CD4-positive, alpha-beta T cell (primary cell): ENCODE measurements at regions not wholly inside any gene's neighbourhood (a gene's known extent, or its start where the extent isn't known, plus 50 kb on each side); places are given as distances from the start of the nearest gene placed in this dataset.

ENCODE experiments used
- ATAC-seq: fragments of 200-7000 bp; cut with Tn5 transposase; one replicate; pipeline ENCODE4 v1.10.0; 2022; ENCODE audit warnings: mild to moderate bottlenecking; ENCODE audit not compliant: poor library complexity
- CTCF ChIA-PET: fragments of 350-600 bp; sonication (Branson Sonifier 250); formaldehyde crosslinking; loops from one replicate; lab custom pipeline; 2021; ENCODE audit warnings: antibody characterized with exemption, inconsistent platforms; lab: Charles Lee
- POLR2A ChIA-PET: fragments of 350-600 bp; sonication (Branson Sonifier 250); formaldehyde crosslinking; loops from one replicate; lab custom pipeline; 2021; ENCODE audit warnings: antibody characterized with exemption, inconsistent platforms; lab: Charles Lee
- DNase-seq, 14 experiments: peaks; one replicate each; pipeline ENCODE4 v3.0.0-alpha.2; 2013 to 2020; ENCODE audit warnings: mixed read lengths in 2 of 14
- H3K27ac ChIP-seq, 2 donors: one replicate each; pipeline versions ENCODE4 v1.5.1 to v1.7.0; 2013; ENCODE audit warnings: low read length in 2 of 2, low read depth in 1 of 2, mild to moderate bottlenecking in 1 of 2
- H3K27me3 ChIP-seq, 2 experiments: 1 replicate in 1 of 2; 2 replicates in 1 of 2; pipeline versions ENCODE4 v1.6.1 to v1.7.0; 2013; ENCODE audit warnings: low read length in 2 of 2, control low read depth in 1 of 2, mild to moderate bottlenecking in 1 of 2, moderate library complexity in 1 of 2; ENCODE audit not compliant: insufficient read depth in 2 of 2, control insufficient read depth in 1 of 2
- H3K36me3 ChIP-seq: one replicate; pipeline ENCODE4 v1.6.1; 2013; ENCODE audit warnings: low read length, control low read depth; ENCODE audit not compliant: insufficient read depth
- H3K4me1 ChIP-seq: one replicate; pipeline ENCODE4 v1.6.1; 2013; ENCODE audit warnings: low read length, control low read depth; ENCODE audit not compliant: insufficient read depth
- H3K4me3 ChIP-seq: one replicate; pipeline ENCODE4 v1.5.1; 2013; ENCODE audit warnings: mild to moderate bottlenecking, low read length, moderate library complexity
- H3K9me3 ChIP-seq, 2 experiments: 1 replicate in 1 of 2; 2 replicates in 1 of 2; pipeline versions ENCODE4 v1.6.1 to v1.7.0; 2013; ENCODE audit warnings: low read length in 2 of 2, mild to moderate bottlenecking in 2 of 2, control low read depth in 1 of 2, moderate library complexity in 1 of 2; ENCODE audit not compliant: control insufficient read depth in 1 of 2, insufficient read depth in 1 of 2
- H3K27ac Mint-ChIP-seq: one replicate; pipeline ENCODE4 v1.8.0; 2020; ENCODE audit warnings: mixed read lengths
- H3K27me3 Mint-ChIP-seq: one replicate; pipeline ENCODE4 v1.8.0; 2021; ENCODE audit warnings: mixed read lengths
- H3K36me3 Mint-ChIP-seq: one replicate; pipeline ENCODE4 v1.8.0; 2021; ENCODE audit warnings: low read depth, mixed read lengths
- H3K4me1 Mint-ChIP-seq: one replicate; pipeline ENCODE4 v1.8.0; 2021; ENCODE audit warnings: low read depth, mixed read lengths
- H3K4me3 Mint-ChIP-seq: one replicate; pipeline ENCODE4 v1.8.0; 2020; ENCODE audit warnings: mild to moderate bottlenecking, mixed read lengths
- H3K9me3 Mint-ChIP-seq: one replicate; pipeline ENCODE4 v1.8.0; 2020; ENCODE audit warnings: mixed read lengths
- CTCF ChIP-seq: fragments of 200-600 bp; IDR thresholded peaks from one replicate; pipeline ENCODE4 v1.8.0; 2022; ENCODE audit warnings: antibody characterized with exemption, mild to moderate bottlenecking
- intact Hi-C, 2 experiments: fragments of 100-400 bp; cut with DNase I in 1 of 2; cut with micrococcal nuclease in 1 of 2; formaldehyde crosslinking; loops; one replicate each; pipeline versions ENCODE4 v1.15.1 to v1.9.0; 2023 to 2025; cut with DNase I, micrococcal nuclease

GRCh38 chr1:55446351-55446750, 231.2 kb upstream of the USP24 start:
- Histone ChIP-seq H3K27me3 (peaks cover 2 to 6% of the 10 kb centered on the region in 2 experiments), H3K27ac (no peak overlapping the region), H3K36me3 (no peaks in the 10 kb centered on the region), H3K9me3 (no peaks in the 10 kb centered on the region), H3K4me3 (no peak overlapping the region), H3K4me1 (no peaks in the 10 kb centered on the region)
- no peak for DNase-seq
- POLR2A ChIA-PET: no interaction called here
- ATAC-seq: no peak
- H3K4me1 Mint-ChIP-seq: no peaks in the 10 kb centered on the region
- no peak overlapping the region for H3K27ac Mint-ChIP-seq
- CTCF ChIA-PET: no interaction called here
- H3K36me3 Mint-ChIP-seq: no peaks in the 10 kb centered on the region
- no peak for TF ChIP-seq CTCF
- no peak overlapping the region for H3K4me3 Mint-ChIP-seq
- H3K9me3 Mint-ChIP-seq: no peaks in the 10 kb centered on the region
- intact Hi-C loops: no loop called here
- peaks cover 4% of the 10 kb centered on the region for H3K27me3 Mint-ChIP-seq

- no peak for DNase-seq
- CTCF ChIA-PET: no interaction called here
- Mint-ChIP-seq H3K4me1 (no peaks in the 10 kb centered on the region), H3K27ac (no peak overlapping the region), H3K9me3 (no peaks in the 10 kb centered on the region), H3K36me3 (no peaks in the 10 kb centered on the region), H3K27me3 (peaks cover 4% of the 10 kb centered on the region), H3K4me3 (no peak overlapping the region)
- no peak for ATAC-seq
- POLR2A ChIA-PET: no interaction called here
- peaks cover 0 to under 1% of the 10 kb centered on the region in 2 experiments for H3K9me3 ChIP-seq
- intact Hi-C loops: no loop called here
- H3K27ac ChIP-seq: no peak overlapping the region
- no peak for TF ChIP-seq CTCF
- H3K36me3 ChIP-seq: no peaks in the 10 kb centered on the region
- H3K4me3 ChIP-seq: no peak overlapping the region
- H3K27me3 ChIP-seq: peaks cover 2 to 6% of the 10 kb centered on the region in 2 experiments
- H3K4me1 ChIP-seq: no peaks in the 10 kb centered on the region
Measured at GRCh38 chr1:55445416-55445815, 230.3 kb upstream of the USP24 start.

- intact Hi-C loops: no loop called here
- Mint-ChIP-seq H3K27me3 (peaks cover 4% of the 10 kb centered on the region), H3K4me1 (no peaks in the 10 kb centered on the region), H3K36me3 (no peaks in the 10 kb centered on the region), H3K4me3 (no peak overlapping the region), H3K9me3 (peaks cover 2% of the 10 kb centered on the region), H3K27ac (no peak overlapping the region)
- H3K27ac ChIP-seq: no peak overlapping the region
- H3K27me3 ChIP-seq: peaks cover 2 to 6% of the 10 kb centered on the region in 2 experiments
- ChIA-PET CTCF (no interaction called here), POLR2A (no interaction called here)
- ATAC-seq (no peak), DNase-seq (no peak)
- TF ChIP-seq CTCF: no peak
- no peaks in the 10 kb centered on the region for H3K4me1 ChIP-seq
- peaks cover 0 to 3% of the 10 kb centered on the region in 2 experiments for H3K9me3 ChIP-seq
- H3K36me3 ChIP-seq: no peaks in the 10 kb centered on the region
- no peak overlapping the region for H3K4me3 ChIP-seq
Measured at GRCh38 chr1:55444667-55445066, 229.5 kb upstream of the USP24 start.
